HG02884 (cell line): ENCODE measurements at regions not wholly inside any gene's neighbourhood (a gene's known extent, or its start where the extent isn't known, plus 50 kb on each side); places are given as distances from the start of the nearest gene placed in this dataset.
"Not testable (repeated sequence)": the region's sequence is repeated elsewhere in the genome, so short reads cannot be mapped to it uniquely, and the experiment has no call there.

ENCODE experiments used
- ATAC-seq: cut with Tn5 transposase; IDR thresholded peaks from one replicate; pipeline ENCODE4 v1.9.1; 2021; ENCODE audit warnings: mild to moderate bottlenecking, moderate library complexity; ENCODE audit not compliant: unreplicated experiment

GRCh38 chr16:8084302-8084701, 506.0 kb downstream of the TMEM114 start:
- ATAC-seq, result no peak

GRCh38 chr16:8083560-8083959, 506.8 kb downstream of the TMEM114 start:
- no peak for ATAC-seq

- no peak for ATAC-seq
These were observed 509.5 kb downstream of the TMEM114 start for GRCh38 chr16:8080817-8081216.

- no peak for ATAC-seq
These were observed 515.0 kb downstream of the TMEM114 start for GRCh38 chr16:8075271-8075670.

GRCh38 chr16:8070506-8070905, 519.8 kb downstream of the TMEM114 start:
- no peak for ATAC-seq

GRCh38 chr16:8068225-8068624, 522.1 kb downstream of the TMEM114 start:
- not testable (repeated sequence) for ATAC-seq

GRCh38 chr16:8063159-8063558, 527.2 kb downstream of the TMEM114 start:
- ATAC-seq, result no peak

- ATAC-seq, result no peak
These were observed 527.6 kb downstream of the TMEM114 start for GRCh38 chr16:8062677-8063076.

GRCh38 chr16:8055761-8056160, 534.5 kb downstream of the TMEM114 start:
- no peak for ATAC-seq

GRCh38 chr16:8053437-8053836, 536.9 kb downstream of the TMEM114 start:
- no peak for ATAC-seq

- no peak for ATAC-seq
These were observed 541.9 kb downstream of the TMEM114 start for GRCh38 chr16:8048433-8048832.

- ATAC-seq, result no peak
These were observed 542.6 kb downstream of the TMEM114 start for GRCh38 chr16:8047736-8048135.

- ATAC-seq, result no peak
These were observed 545.5 kb downstream of the TMEM114 start for GRCh38 chr16:8044796-8045195.

GRCh38 chr16:8032406-8032805, 557.9 kb downstream of the TMEM114 start:
- no peak for ATAC-seq

GRCh38 chr16:8030004-8030403, 560.3 kb downstream of the TMEM114 start:
- ATAC-seq, result not testable (repeated sequence)

- no peak for ATAC-seq
These were observed 563.9 kb downstream of the TMEM114 start for GRCh38 chr16:8026450-8026849.

GRCh38 chr16:8023326-8023725, 567.0 kb downstream of the TMEM114 start:
- no peak for ATAC-seq

- no peak for ATAC-seq
These were observed 585.0 kb downstream of the TMEM114 start for GRCh38 chr16:8005096-8005860.

GRCh38 chr16:7998789-7999453, 591.4 kb downstream of the TMEM114 start:
- no peak for ATAC-seq

- no peak for ATAC-seq
These were observed 592.3 kb downstream of the TMEM114 start for GRCh38 chr16:7997966-7998365.

GRCh38 chr16:7992616-7993015, 597.7 kb downstream of the TMEM114 start:
- no peak for ATAC-seq

- ATAC-seq, result no peak
These were observed 599.6 kb downstream of the TMEM114 start for GRCh38 chr16:7990626-7991260.
